ENCODE measurements at regions not wholly inside any gene's neighbourhood (a gene's known extent, or its start where the extent isn't known, plus 50 kb on each side); places are given as distances from the start of the nearest gene placed in this dataset.
"Not testable (repeated sequence)": the region's sequence is repeated elsewhere in the genome, so short reads cannot be mapped to it uniquely, and the experiment has no call there.

- DNase-seq (ENCODE audit: low spot score), result no peak
Observed at GRCh38 chr2:76256458-76257088, 545.9 kb upstream of the GCFC2 start.

- DNase-seq (ENCODE audit: low spot score), result no peak
Observed at GRCh38 chr2:76252704-76253103, 542.0 kb upstream of the GCFC2 start.

GRCh38 chr2:76251342-76251741, 540.6 kb upstream of the GCFC2 start:
- DNase-seq (ENCODE audit: low spot score), result no peak

- DNase-seq (ENCODE audit: low spot score), result no peak
Observed at GRCh38 chr2:76247006-76247405, 536.3 kb upstream of the GCFC2 start.

GRCh38 chr2:76211991-76212985, 501.6 kb upstream of the GCFC2 start:
- no peak for DNase-seq (ENCODE audit: low spot score)

- no peak for DNase-seq (ENCODE audit: low spot score)
Observed at GRCh38 chr2:76210551-76210950, 499.8 kb upstream of the GCFC2 start.

GRCh38 chr2:76204048-76204447, 493.3 kb upstream of the GCFC2 start:
- no peak for DNase-seq (ENCODE audit: low spot score)

- DNase-seq (ENCODE audit: low spot score), result no peak
Observed at GRCh38 chr2:76202866-76203265, 492.2 kb upstream of the GCFC2 start.

- DNase-seq (ENCODE audit: low spot score), result peak; percentile 13
Observed at GRCh38 chr2:76197842-76198448, 487.2 kb upstream of the GCFC2 start.

GRCh38 chr2:76197428-76197827, 486.7 kb upstream of the GCFC2 start:
- DNase-seq (ENCODE audit: low spot score), result no peak

- DNase-seq (ENCODE audit: low spot score), result no peak
Observed at GRCh38 chr2:76194031-76194775, 483.5 kb upstream of the GCFC2 start.

GRCh38 chr2:76193089-76193488, 482.4 kb upstream of the GCFC2 start:
- DNase-seq (ENCODE audit: low spot score), result no peak

- DNase-seq (ENCODE audit: low spot score), result no peak
Observed at GRCh38 chr2:76188334-76189008, 477.8 kb upstream of the GCFC2 start.

GRCh38 chr2:76187415-76187814, 476.7 kb upstream of the GCFC2 start:
- no peak for DNase-seq (ENCODE audit: low spot score)

GRCh38 chr2:76180676-76181075, 470.0 kb upstream of the GCFC2 start:
- no peak for DNase-seq (ENCODE audit: low spot score)

GRCh38 chr2:76178610-76179009, 467.9 kb upstream of the GCFC2 start:
- no peak for DNase-seq (ENCODE audit: low spot score)

- DNase-seq (ENCODE audit: low spot score), result no peak
Observed at GRCh38 chr2:76175295-76175694, 464.6 kb upstream of the GCFC2 start.

- no peak for DNase-seq (ENCODE audit: low spot score)
Observed at GRCh38 chr2:76174505-76174904, 463.8 kb upstream of the GCFC2 start.

- DNase-seq (ENCODE audit: low spot score), result not testable (repeated sequence)
Observed at GRCh38 chr2:76173206-76173605, 462.5 kb upstream of the GCFC2 start.

- DNase-seq (ENCODE audit: low spot score), result not testable (repeated sequence)
Observed at GRCh38 chr2:76172154-76172595, 461.5 kb upstream of the GCFC2 start.

- no peak for DNase-seq (ENCODE audit: low spot score)
Observed at GRCh38 chr2:76170856-76171255, 460.1 kb upstream of the GCFC2 start.

- no peak for DNase-seq (ENCODE audit: low spot score)
Observed at GRCh38 chr2:76170009-76170384, 459.3 kb upstream of the GCFC2 start.

Measured in AG08396 (cell line).